Endothelial cell of umbilical vein (primary cell): ENCODE measurements at regions not wholly inside any gene's neighbourhood (a gene's known extent, or its start where the extent isn't known, plus 50 kb on each side); places are given as distances from the start of the nearest gene placed in this dataset.

Experiments
- BruUV-seq: library from RNA; stranded (reverse); fragments of 400-500 nt; replicated peaks from 2 replicates; lab custom pipeline; 2021; lab: Mats Ljungman, UMichigan
- CTCF ChIA-PET: fragments of 300-600, 350-600 bp; sonication (Branson Sonifier 250); formaldehyde crosslinking; loops from one replicate; lab custom pipeline; 2021; ENCODE audit warnings: antibody characterized with exemption, inconsistent platforms; lab: Charles Lee
- POLR2A ChIA-PET: fragments of 300-600, 350-600 bp; sonication (Branson Sonifier 250); formaldehyde crosslinking; loops from one replicate; lab custom pipeline; 2021; ENCODE audit warnings: antibody characterized with exemption, inconsistent platforms; lab: Charles Lee
- DNase-seq: peaks from one replicate; pipeline ENCODE4 v3.0.0-alpha.2; 2011; ENCODE audit warnings: low read depth, low spot score
- FAIRE-seq: peaks from 2 replicates; lab custom pipeline; 2011; peaks lifted over from hg19 to GRCh38; lab: Jason Lieb, UNC
- H2AFZ ChIP-seq: 2 replicates; pipeline ENCODE4 v1.6.0; 2012; ENCODE audit warnings: low read depth, low read length, control low read depth, inconsistent platforms
- H3K27ac ChIP-seq: 2 replicates; pipeline ENCODE4 v1.5.1; 2011; ENCODE audit warnings: low read depth, mild to moderate bottlenecking, control low read depth, low read length, moderate library complexity; ENCODE audit not compliant: insufficient read depth
- H3K27me3 ChIP-seq, 2 experiments: 2 replicates each; pipeline versions ENCODE4 v1.6.0 to v1.6.1; 2011; ENCODE audit warnings: low read length in 2 of 2, mixed read lengths in 1 of 2; ENCODE audit not compliant: control insufficient read depth in 2 of 2, insufficient read depth in 2 of 2
- H3K36me3 ChIP-seq, 2 experiments: 2 replicates in 1 of 2; 3 replicates in 1 of 2; pipeline ENCODE4 v1.5.1; 2011; ENCODE audit warnings: low read length in 2 of 2, mild to moderate bottlenecking in 1 of 2, moderate library complexity in 1 of 2; ENCODE audit not compliant: control insufficient read depth in 2 of 2, insufficient read depth in 2 of 2; ENCODE audit errors: extremely low read depth in 1 of 2
- H3K4me1 ChIP-seq: 3 replicates; pipeline ENCODE4 v1.5.1; 2011; ENCODE audit warnings: mild to moderate bottlenecking, low read length; ENCODE audit not compliant: control insufficient read depth, insufficient read depth; ENCODE audit errors: extremely low read depth
- H3K4me2 ChIP-seq: 2 replicates; pipeline ENCODE4 v1.6.1; 2011; ENCODE audit warnings: low read length, control low read depth, mixed read lengths; ENCODE audit not compliant: insufficient read depth
- H3K4me3 ChIP-seq, 3 experiments: fragments of 200-600 bp in 1 of 3; sonication (generic), shearing (Covaris generic) in 1 of 3; replicated peaks in 1 of 3; 2 replicates each; pipeline ENCODE4 v1.5.1; 2011 to 2016; ENCODE audit warnings: control low read depth in 3 of 3, low read length in 3 of 3, mild to moderate bottlenecking in 2 of 3, inconsistent platforms in 1 of 3, low read depth in 1 of 3, moderate library complexity in 1 of 3; ENCODE audit not compliant: insufficient read depth in 1 of 3
- H3K79me2 ChIP-seq: 2 replicates; pipeline ENCODE4 v1.6.0; 2012; ENCODE audit warnings: low read length, inconsistent platforms; ENCODE audit not compliant: control insufficient read depth, insufficient read depth
- H3K9ac ChIP-seq: replicated peaks from 2 replicates; pipeline ENCODE3; 2011; ENCODE audit warnings: low read length, control low read depth; ENCODE audit not compliant: insufficient read depth; ENCODE audit errors: extremely low read depth
- H3K9me1 ChIP-seq: replicated peaks from 3 replicates; pipeline ENCODE4 v1.6.0; 2011; ENCODE audit warnings: mild to moderate bottlenecking, low read length; ENCODE audit not compliant: control insufficient read depth, insufficient read depth; ENCODE audit errors: extremely low read depth
- H3K9me3 ChIP-seq: replicated peaks from 2 replicates; pipeline ENCODE4 v1.5.1; 2012; ENCODE audit warnings: low read length, inconsistent platforms; ENCODE audit not compliant: control insufficient read depth, insufficient read depth
- H4K20me1 ChIP-seq: replicated peaks from 2 replicates; pipeline ENCODE3; 2011; ENCODE audit warnings: mild to moderate bottlenecking, low read length; ENCODE audit not compliant: control insufficient read depth, insufficient read depth; ENCODE audit errors: extremely low read depth
- EZH2 ChIP-seq: IDR thresholded peaks from 2 replicates; pipeline ENCODE4 v1.6.1; 2012; ENCODE audit warnings: borderline replicate concordance, low read depth, mild to moderate bottlenecking, moderate library complexity, low read length, inconsistent platforms; ENCODE audit not compliant: severe bottlenecking
- FOS ChIP-seq: IDR thresholded peaks from 2 replicates; pipeline ENCODE4 v1.6.1; 2011; ENCODE audit warnings: mild to moderate bottlenecking, low read length, moderate library complexity, borderline replicate concordance; ENCODE audit not compliant: insufficient read depth
- GATA2 ChIP-seq: IDR thresholded peaks from 2 replicates; pipeline ENCODE4 v1.7.0; 2011; ENCODE audit warnings: low read depth, mild to moderate bottlenecking, moderate library complexity, mixed read lengths, low read length; ENCODE audit not compliant: insufficient read length, insufficient read depth
- JUN ChIP-seq: IDR thresholded peaks from 2 replicates; pipeline ENCODE4 v1.6.1; 2011; ENCODE audit warnings: borderline replicate concordance, low read depth; ENCODE audit not compliant: insufficient read length, insufficient read depth
- MYC ChIP-seq: IDR thresholded peaks from one replicate; pipeline ENCODE4 v1.6.1; 2011; ENCODE audit warnings: mild to moderate bottlenecking, low read depth, low read length
- POLR2A ChIP-seq: IDR thresholded peaks from 2 replicates; pipeline ENCODE4 v1.6.1; 2012; ENCODE audit warnings: low read depth, mild to moderate bottlenecking, control low read depth, low read length
- POLR2AphosphoS5 ChIP-seq: IDR thresholded peaks from 2 replicates; pipeline ENCODE4 v1.6.1; 2012; ENCODE audit warnings: low read depth, mild to moderate bottlenecking, control low read depth, low read length, moderate library complexity; ENCODE audit not compliant: insufficient read depth
- dilution Hi-C: fragments of 300-500 bp; cut with MboI; formaldehyde crosslinking; loops from one replicate; pipeline ENCODE4 v1.15.0; 2019; ENCODE audit warnings: low sequenced_read_pairs; ENCODE audit not compliant: extremely low pct_ligation_motif_present
- intact Hi-C: fragments of 100-400 bp; cut with micrococcal nuclease; formaldehyde crosslinking; loops from one replicate; pipeline ENCODE4 v1.10.0; 2022
- TF ChIP-seq, protein P1 (sequence below), 2 donors: IDR thresholded peaks; 1 replicate in 1 of 2; 2 replicates in 1 of 2; pipeline ENCODE4 v1.5.1; 2011; ENCODE audit warnings: low read length in 2 of 2, mild to moderate bottlenecking in 2 of 2, moderate library complexity in 2 of 2, control low read depth in 1 of 2, inconsistent platforms in 1 of 2, low read depth in 1 of 2; ENCODE audit not compliant: insufficient read depth in 1 of 2; ENCODE audit errors: extremely low read depth in 1 of 2
- TF ChIP-seq, protein P2 (sequence below): IDR thresholded peaks from 2 replicates; pipeline ENCODE4 v1.6.1; 2011; ENCODE audit not compliant: insufficient read depth, insufficient read length

DNA sequence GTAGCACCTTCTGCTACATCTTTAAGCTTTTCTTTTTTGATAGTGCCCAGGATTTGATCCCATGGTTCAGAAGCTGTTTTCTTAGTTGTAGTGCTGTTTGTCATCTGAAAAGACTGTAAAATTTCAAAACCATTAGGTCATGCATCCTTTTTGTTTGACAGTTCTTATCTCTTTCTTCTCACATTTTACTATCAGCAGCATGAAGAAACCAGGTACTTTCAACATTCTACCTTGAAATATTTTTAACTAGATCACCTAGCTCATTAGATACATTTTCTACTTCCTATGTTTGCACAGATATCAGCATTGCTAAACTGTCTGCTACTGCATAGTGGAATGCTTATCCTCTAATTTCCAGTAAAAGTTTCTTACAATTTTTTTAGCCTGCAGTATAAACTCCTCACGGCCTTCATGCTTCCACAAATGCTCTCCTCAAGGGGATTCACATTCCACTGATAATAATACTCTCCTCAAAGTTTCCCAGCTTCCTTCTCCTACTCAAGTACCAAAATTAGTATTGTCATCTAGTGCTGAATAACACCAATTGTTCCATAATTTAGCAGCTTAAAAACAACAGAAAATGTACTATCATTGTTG is 243.9 kb upstream of the ZRANB2 start:
- Histone ChIP-seq H3K79me2 (no peaks in the 10 kb centered on the region), H3K4me1 (no peaks in the 10 kb centered on the region), H3K27me3 (no peaks in the 10 kb centered on the region), H3K9me3 (no peaks in the 10 kb centered on the region), H3K4me2 (no peak overlapping the region), H2AFZ (no peak overlapping the region), H3K4me3 (no peak overlapping the region), H4K20me1 (no peaks in the 10 kb centered on the region), H3K9ac (no peak overlapping the region), H3K36me3 (no peaks in the 10 kb centered on the region), H3K27ac (no peak overlapping the region), H3K9me1 (no peaks in the 10 kb centered on the region)
- dilution Hi-C loops: no loop called here
- no peak for TF ChIP-seq JUN
- no peak for TF ChIP-seq EZH2
- no peak for TF ChIP-seq FOS
- TF ChIP-seq, protein P1, sequence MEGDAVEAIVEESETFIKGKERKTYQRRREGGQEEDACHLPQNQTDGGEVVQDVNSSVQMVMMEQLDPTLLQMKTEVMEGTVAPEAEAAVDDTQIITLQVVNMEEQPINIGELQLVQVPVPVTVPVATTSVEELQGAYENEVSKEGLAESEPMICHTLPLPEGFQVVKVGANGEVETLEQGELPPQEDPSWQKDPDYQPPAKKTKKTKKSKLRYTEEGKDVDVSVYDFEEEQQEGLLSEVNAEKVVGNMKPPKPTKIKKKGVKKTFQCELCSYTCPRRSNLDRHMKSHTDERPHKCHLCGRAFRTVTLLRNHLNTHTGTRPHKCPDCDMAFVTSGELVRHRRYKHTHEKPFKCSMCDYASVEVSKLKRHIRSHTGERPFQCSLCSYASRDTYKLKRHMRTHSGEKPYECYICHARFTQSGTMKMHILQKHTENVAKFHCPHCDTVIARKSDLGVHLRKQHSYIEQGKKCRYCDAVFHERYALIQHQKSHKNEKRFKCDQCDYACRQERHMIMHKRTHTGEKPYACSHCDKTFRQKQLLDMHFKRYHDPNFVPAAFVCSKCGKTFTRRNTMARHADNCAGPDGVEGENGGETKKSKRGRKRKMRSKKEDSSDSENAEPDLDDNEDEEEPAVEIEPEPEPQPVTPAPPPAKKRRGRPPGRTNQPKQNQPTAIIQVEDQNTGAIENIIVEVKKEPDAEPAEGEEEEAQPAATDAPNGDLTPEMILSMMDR (IDR thresholded peaks at IDR 0.05; ENCODE audit: extremely low read depth in 1 of 2, insufficient read depth in 1 of 2, low read depth in 1 of 2, low read length in 2 of 2): no peak
- TF ChIP-seq POLR2AphosphoS5: no peak
- TF ChIP-seq GATA2: no peak
- no peak for TF ChIP-seq POLR2A
- TF ChIP-seq MYC: no peak
- TF ChIP-seq, protein P2, sequence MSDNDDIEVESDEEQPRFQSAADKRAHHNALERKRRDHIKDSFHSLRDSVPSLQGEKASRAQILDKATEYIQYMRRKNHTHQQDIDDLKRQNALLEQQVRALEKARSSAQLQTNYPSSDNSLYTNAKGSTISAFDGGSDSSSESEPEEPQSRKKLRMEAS: no peak
- FAIRE-seq (no peak), DNase-seq (no peak)
- ChIA-PET POLR2A (no interaction called here), CTCF (interaction anchor here (0.9 kb wide), 1 partner anchor 18 kb away, joined by 4 read pairs; no protein-coding TSS in a partner anchor)
- no TSS peak for BruUV-seq
- intact Hi-C loops: no loop called here
